HG03060 (cell line): ENCODE measurements at regions not wholly inside any gene's neighbourhood (a gene's known extent, or its start where the extent isn't known, plus 50 kb on each side); places are given as distances from the start of the nearest gene placed in this dataset.

Experiments
- ATAC-seq: cut with Tn5 transposase; IDR thresholded peaks from one replicate; pipeline ENCODE4 v1.9.1; 2021; ENCODE audit warnings: low read depth, moderate number of reproducible peaks; ENCODE audit not compliant: unreplicated experiment

DNA sequence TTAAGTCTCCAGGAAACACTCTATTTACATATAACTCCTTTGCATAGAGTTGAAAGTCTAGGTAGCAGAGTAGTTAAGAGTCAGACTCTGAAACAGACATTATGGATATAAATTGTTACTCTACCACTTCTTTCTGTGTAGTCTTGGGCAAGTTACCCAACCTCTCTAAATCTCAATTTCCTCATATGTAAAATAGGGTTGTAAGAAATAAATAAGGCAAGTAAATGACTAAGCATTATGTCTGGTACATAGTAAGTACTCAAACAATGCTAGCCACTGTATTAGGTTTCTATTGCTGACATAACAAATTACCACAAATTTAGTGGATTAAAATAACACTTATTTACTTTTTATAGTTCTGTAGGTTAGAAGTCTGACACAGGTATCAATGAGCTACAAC, 394.1 kb downstream of the PRDM5 start:
- ATAC-seq, result no peak

DNA sequence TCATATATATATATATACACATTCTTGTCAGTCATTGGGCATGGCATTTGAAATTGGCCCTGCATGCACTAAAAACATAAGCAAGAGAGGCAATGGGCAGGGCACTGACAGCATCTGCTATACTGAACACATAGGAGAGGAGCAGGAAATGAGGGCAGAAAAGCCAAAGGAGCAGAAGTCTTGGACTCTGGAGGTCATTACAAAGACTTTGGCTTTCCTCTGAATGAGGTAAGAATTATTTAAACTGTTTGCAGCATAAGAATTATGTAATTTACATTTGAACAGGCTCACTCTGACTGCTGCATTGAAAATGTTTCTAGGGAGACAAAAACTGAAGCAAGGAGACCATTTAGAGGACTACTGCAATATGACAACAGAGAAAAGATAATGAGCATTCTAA, 396.5 kb downstream of the PRDM5 start:
- no peak for ATAC-seq

DNA sequence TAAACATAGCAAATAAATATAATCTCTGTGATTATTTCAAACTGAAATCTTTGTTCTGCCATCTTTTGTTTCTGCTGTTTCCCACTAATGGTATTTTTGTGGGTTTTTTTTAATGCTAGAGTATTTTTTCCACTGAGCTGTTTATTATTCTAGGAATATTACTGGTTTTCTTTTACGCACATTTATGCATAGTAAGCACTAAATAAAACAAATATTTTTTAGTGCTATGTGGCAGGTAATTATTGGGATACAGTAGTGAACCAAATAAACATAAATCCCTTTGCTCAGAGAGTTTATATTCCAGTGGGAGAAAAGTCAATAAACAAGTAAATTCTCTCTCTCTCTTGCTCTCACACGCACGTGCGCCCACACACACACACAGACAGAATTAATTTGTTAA, 397.4 kb downstream of the PRDM5 start:
- no peak for ATAC-seq

DNA sequence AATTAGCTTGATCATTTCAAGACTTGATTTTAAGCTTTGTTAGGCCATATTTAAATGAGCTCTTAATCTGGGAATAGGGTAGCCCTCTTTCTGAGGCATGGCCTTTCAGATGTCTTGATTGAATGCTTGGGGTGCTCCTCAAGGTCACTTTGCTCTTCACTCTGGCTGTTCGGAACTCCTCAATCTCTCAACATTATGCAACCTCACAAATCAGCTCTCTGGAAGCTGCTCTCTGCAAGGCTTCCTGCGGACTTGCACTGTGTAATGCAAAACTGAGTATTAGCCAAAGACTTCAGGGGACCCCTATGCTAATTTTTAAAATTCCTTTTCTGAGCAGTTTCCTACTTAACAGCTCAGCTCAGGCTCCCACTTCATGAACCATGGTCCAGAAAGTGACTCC, 398.3 kb downstream of the PRDM5 start:
- ATAC-seq, result no peak

DNA sequence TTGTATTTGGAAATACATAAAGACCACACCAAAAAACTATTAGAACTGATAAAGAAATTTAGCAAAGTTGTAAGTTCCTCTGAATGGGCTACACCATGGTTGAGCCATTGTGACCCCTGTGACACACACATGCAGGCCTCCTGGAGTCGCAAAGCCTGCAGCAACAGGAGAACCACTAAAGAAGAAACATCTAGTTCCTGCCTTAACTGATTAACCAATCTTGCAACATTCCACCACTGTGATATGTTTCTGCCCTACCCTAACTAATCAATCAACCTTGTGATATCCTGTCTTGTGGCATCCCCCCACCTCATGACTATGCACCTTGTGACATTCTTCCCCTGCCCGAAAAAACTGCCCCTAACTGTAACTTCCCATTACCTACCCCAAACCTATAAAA, 401.8 kb downstream of the PRDM5 start:
- no peak for ATAC-seq

DNA sequence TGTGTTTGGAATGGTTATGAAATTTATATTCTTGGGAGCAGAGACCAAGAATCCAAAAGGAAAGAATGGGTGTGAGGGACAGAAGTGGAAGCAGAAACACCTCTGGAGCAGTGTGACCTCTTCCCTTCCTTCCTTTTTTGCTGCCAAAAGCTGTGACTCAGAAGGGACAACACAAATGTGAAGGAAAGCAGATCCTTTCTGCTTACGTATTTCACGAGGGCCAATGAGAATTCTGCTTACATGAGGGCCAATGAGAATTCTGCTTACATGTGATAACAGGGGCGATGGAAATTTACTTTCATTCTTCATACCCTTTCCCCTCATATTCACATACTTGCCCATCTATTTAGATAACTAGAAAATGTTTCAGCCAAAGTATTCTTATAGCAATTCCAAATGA, 404.6 kb downstream of the PRDM5 start:
- ATAC-seq, result no peak

DNA sequence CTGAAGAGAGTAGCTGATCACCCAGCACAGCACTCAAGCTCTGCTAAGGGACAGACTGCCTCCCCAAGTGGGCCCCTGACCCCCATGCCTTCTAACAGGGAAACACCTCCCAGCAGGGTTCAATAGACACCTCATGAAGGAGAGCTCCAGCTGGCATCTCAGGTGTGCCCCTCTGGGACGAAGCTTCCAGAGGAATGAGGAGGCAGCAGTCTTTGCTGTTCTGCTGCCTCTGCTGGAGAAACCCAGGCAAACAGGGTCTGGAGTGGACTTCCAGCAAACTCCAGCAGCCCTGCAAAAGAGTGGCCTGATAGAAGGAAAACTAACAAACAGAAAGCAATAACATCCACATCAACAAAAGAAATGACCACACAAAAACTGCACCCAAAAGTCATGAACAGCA, 412.8 kb downstream of the PRDM5 start:
- ATAC-seq, result no peak

DNA sequence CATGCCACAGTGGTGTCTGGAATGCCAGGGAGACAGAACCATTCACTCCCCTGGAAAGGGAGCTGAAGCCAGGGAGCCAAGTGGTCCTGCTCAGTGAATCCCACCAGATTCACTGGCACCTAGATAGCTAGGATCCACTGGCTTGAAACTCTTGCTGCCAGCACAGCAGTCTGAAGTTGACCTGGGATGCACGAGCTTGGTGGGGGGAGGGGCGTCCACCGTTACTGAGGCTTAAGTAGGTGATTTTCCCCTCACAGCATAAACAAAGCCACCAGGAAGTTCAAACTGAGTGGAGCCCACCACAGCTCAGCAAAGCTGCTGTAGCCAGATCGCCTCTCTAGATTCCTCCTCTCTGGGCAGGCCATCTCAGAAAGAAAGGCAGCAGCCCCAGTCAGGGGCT, 413.3 kb downstream of the PRDM5 start:
- ATAC-seq, result no peak

DNA sequence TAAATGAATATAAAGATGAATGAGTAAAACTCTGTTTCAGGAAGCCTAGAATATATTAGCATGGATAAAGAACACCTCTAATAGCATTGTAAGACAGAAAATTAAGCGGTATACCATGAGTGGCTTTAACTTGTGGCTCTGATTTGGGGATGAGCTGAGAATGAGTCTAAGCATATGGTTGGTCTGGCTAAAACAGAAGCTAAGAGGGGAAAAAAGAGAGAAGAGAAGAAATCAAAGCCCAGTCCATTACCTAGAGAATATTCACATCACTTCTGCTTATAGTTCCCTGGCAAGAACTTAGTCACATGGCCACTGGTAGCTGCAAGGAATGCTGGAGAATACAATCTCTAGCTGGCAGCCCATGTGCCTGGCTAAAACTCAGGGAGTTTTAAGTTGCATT, 414.5 kb downstream of the PRDM5 start:
- no peak for ATAC-seq

DNA sequence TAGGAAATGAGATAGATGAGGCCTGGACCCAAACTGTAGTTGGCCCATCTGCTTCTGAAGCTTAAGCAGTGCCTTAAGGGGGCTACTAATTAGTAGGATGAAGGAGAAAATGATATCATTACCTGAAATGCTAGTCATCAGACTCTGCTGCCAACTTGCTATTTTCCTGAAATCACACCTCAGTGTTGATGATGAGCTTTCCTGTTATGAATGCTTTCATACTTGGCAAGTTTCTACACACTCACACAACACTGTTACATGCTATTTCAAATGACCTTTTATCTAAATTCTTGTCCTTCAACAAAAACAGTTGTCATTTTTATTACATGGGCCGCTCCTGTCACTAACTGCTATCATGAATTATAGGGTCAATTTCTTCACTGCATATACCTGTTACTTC, 416.0 kb downstream of the PRDM5 start:
- ATAC-seq, result no peak

DNA sequence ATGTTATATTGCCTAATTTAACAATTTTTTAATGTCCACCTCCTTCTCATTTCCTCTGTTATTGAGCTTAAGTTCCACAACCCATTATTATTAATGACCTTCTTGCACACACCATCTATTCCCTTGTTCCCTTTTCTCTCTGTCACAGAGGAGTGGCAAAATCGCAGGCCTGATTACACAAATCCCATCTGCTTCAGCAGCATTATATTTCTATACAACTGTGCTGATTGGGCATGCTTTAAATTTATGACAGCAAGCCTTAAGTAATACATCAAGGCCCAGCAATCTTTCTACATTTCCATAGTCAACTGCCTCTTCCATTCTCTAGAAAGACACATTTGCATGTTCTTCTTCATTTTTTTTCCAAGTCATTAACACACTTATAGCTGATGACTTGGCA, 423.8 kb downstream of the PRDM5 start:
- ATAC-seq, result no peak

DNA sequence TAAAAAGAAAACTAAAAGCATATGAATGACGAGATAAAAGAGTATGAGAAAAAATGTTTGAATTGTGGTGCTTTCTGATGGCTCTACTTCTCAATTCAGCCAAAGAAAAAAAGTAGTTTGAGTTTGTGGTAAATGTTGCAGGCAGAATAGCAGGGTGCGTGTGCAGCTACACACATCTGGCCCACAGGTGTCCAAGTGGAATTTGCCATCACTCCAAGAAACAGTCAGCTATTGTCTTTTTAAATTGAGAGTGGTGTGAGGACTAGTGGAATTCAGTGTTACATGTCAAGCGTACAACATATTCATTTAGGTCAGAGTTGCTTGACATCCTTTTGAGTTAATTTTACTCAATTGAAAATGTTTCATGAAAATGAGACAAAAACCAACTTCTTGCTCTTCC, 424.8 kb upstream of the MAD2L1 start:
- ATAC-seq, result no peak

DNA sequence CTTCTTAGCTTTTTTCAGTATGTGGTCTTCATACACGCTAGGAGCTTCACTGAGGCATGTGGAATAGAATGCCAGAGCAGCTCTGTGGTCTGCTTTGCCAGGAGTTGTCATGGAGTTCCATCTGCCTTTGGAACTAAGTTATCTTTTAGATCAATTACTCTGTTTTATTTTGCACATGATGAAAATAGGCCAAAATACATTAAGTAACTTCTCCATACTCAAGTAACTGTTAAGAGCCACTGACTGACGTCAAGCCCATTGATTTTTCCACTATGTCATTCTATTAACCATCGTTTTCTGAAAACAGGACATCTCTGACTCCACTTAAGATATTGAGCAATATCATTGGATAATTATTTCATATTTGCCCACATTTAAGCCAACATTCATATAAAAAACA, 415.1 kb upstream of the MAD2L1 start:
- ATAC-seq, result no peak

DNA sequence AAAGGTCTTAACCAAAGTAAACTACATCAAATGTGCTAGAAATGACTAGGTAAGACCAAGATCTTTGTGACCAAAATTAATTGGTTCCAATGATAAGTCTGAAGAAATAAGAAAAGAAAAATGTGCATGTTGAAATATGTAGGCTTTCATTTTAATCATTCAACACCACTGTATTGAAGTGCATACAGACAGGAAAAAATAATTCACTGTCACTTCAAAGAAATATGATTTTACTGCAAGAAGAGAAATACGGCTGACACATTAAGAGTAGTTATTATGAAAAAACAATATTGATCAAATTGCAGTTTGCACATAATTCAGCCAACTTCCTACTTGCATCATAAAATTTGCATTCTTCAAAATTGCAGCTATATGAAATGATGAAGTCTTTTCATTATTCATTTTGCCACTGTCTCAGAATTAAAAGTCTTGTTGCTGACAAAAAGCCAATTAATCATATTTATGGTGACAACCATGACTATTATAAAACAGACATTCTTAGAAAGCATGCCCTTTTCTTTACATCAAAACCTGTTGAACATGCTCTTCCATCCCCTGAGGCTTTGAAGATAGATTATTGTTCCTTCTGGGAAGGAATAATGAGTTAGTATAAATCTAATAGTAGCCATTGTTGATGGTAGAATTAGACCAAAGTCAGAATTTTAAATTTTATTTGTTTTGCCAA, 405.9 kb upstream of the MAD2L1 start:
- no peak for ATAC-seq

DNA sequence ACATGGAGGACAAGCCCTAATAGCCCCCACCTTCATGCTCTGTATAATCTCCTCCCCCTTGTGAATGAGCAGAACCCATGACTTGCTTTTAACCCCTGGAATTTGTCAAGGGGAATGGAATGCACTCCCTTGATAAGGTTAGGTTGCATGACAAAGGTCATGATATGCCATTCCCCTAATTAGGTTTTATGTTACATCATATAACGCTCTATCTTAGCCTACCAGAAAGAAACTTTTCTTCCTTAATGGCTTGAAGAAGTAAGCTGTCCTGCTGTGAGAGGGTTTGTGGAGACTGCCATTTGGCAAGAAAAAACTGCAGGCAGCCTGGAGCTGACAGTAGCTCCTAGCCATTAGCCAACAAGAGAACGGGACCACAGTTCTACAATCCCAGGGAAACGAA, 399.8 kb upstream of the MAD2L1 start:
- ATAC-seq, result no peak

DNA sequence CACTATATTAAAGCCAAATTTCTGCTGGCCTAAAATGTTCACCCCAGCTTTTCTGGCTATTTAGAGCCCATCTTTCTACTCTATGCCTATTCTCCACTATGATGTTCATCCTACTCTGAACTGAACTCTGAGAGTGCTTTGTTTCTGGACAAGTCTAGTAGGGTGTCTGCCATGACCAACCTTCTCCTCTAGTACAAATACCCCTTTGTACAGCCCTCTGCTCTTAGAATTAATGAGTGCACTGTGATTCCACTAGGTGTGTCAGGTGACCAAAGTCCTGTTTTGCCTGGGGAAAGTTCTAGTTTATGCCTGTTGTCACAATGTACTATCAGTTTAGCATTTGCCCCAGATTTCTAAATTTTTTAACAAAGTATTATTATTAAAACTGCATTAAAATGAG, 388.1 kb upstream of the MAD2L1 start:
- no peak for ATAC-seq

DNA sequence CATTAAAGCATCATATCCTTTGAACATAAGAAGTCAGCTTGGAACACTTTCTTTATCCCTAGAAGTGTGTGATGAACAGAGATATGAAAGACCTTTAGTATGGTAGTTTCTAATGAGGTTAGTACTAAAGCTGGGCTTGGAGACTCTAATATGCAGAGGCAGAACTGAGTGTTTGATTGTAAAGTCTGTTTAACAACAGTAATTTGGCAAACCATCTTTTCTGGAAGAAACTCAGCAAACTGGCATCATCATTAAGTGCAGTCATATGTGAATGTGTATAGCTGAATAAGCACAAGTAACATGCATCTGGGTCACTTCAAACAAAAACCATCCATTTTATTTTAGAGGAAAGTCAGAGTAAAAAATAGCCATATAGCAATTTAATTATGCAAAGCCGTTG, 385.9 kb upstream of the MAD2L1 start:
- no peak for ATAC-seq

DNA sequence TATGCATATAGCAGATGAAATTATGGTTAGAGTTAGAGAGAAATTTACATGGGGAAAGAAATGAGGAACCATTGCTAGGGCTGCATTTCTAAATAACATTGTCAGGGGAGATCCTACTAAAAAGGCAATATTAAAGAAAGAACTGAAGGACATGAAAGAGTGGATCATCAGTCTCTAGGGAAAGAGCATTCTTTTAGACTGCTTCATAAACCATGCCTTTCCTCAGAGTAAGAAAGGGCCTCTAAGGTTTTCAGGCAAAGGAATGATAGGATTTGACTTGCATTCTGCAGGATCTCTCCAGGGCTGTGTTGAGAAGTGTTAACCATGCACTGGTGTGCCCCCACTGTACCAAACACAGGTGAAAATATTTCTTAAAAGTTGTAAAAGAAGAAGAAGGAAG, 385.4 kb upstream of the MAD2L1 start:
- ATAC-seq, result no peak

DNA sequence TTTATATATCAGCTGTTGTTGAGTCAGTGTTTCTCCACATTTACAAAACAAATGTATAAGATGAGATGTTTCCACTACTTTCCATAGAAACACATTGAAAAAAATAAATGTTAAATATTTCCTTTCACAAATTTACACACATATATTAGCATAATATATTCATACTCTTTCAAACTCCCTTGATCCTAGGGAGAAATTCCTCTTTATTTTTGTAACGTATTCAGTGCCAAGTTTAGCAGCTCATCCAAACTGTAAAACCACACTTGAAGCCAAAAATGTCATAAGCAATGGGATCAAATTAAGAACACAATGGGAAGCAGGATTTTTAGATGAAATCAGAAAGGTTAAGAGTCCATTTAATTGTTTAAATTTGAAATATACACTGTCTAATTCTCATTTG, 381.1 kb upstream of the MAD2L1 start:
- no peak for ATAC-seq

DNA sequence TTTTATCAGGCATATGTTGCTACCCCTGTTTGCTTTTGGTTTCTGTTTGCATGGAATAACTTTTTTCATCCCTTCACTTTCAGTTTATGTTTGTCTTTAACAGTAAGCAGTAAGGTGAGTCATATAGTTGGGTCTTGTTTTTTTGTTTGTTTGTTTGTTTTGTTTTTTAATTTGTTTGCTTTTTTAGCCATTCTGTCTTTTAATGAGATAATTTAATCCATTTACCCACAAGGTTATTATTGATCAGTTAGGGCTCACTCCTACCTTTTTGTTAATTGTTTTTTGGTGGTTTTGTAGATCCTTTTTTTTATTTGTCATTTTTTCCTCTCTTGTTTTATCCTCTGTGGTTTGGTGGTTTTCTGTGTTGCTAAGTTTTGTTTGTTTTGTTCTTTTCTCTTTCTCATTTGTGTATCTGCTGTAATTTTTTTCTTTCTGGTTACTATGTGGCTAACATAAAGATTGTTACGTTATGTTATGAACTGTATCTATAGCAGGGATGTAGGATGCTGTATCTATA, 379.5 kb upstream of the MAD2L1 start:
- peak; percentile 96 for ATAC-seq

DNA sequence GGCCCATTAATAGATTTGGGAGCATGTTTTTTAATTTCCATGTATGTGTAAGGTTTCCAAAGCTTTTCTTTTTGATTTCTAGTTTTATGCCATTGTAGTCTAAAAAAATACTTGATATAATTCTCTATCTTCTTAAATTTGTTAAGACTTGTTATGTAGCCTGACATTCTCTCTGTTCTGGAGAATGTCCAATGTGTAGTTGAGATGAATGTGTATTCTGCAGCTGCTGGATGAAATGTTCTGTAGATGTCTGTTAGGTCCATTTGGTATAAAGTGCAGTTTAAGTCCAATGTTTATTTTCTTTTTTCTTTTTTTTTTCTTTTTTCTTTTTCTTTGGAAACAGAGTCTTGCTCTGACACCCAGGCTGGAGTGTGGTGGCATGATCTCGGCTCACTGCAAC, 378.5 kb upstream of the MAD2L1 start:
- ATAC-seq, result no peak

DNA sequence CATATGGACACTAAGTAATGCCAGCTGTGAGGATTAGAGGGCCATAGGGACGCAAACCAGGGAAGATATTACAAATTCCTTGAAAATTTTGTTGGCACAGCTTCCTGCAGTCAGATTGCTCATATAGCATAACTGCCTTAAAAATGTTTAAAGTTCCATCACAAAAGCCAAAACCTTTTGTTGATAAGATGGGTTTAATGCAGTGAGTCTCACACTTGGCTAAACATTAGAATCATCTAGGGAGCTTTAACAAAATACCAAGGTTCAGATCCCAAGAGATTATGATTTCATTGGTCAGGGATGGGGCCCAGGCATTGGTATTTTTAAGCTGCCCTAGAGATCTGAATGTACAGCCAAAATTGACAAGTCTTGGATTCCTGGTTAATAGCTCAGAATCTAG, 376.5 kb upstream of the MAD2L1 start:
- ATAC-seq, result no peak

DNA sequence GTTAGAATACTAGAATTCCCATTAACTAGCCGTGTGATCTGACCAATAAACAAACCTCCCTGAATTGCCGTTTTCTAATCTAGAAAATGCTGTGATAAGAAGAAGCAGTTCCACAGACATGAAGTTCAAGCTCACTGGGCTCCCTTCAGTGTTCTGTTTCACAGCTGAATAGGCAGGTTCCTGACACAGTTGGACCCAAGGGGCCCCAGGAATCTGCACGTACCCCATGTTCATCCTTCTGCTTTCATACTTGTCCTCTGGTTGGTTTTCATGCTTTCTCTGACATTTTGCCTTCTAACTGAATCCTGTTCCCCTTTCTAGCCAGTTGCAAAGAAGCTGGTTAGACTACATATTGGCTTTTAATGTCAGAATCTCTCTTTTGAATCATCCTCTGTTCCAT, 374.1 kb upstream of the MAD2L1 start:
- no peak for ATAC-seq
